Stomach smooth muscle (tissue), 2 donors: ENCODE measurements at regions not wholly inside any gene's neighbourhood (a gene's known extent, or its start where the extent isn't known, plus 50 kb on each side); places are given as distances from the start of the nearest gene placed in this dataset.
"Not testable (repeated sequence)": the region's sequence is repeated elsewhere in the genome, so short reads cannot be mapped to it uniquely, and the experiment has no call there.

ENCODE experiments used
- H3K27ac ChIP-seq: one replicate; pipeline ENCODE4 v1.7.0; 2013; ENCODE audit warnings: mild to moderate bottlenecking, low read length, inconsistent platforms
- H3K27me3 ChIP-seq, 2 donors: one replicate each; pipeline ENCODE4 v1.7.0; 2013; ENCODE audit warnings: low read length in 2 of 2; ENCODE audit not compliant: insufficient read depth in 2 of 2, control insufficient read depth in 1 of 2
- H3K36me3 ChIP-seq, 2 donors: one replicate each; pipeline ENCODE4 v1.7.0; 2013; ENCODE audit warnings: low read length in 2 of 2; ENCODE audit not compliant: control insufficient read depth in 2 of 2, insufficient read depth in 2 of 2
- H3K4me1 ChIP-seq: one replicate; pipeline ENCODE4 v1.7.0; 2013; ENCODE audit warnings: low read length; ENCODE audit not compliant: control insufficient read depth, insufficient read depth
- H3K4me3 ChIP-seq, 2 donors: one replicate each; pipeline ENCODE4 v1.7.0; 2013; ENCODE audit warnings: low read length in 2 of 2
- H3K9ac ChIP-seq, 2 donors: one replicate each; pipeline ENCODE4 v1.7.0; 2013; ENCODE audit warnings: low read length in 2 of 2, mild to moderate bottlenecking in 1 of 2
- H3K9me3 ChIP-seq, 2 donors: one replicate each; pipeline ENCODE4 v1.7.0; 2013; ENCODE audit warnings: low read length in 2 of 2; ENCODE audit not compliant: control insufficient read depth in 2 of 2
- donor health status: healthy.
- donor health status: Pancreatic carcinoma.

- H3K4me1 ChIP-seq = no peaks in the 10 kb centered on the region
- H3K4me3 ChIP-seq = no peak overlapping the region
- H3K9ac ChIP-seq = no peak overlapping the region
- no peaks in the 10 kb centered on the region for H3K27me3 ChIP-seq
- H3K9me3 ChIP-seq = no peaks in the 10 kb centered on the region
- no peak overlapping the region for H3K27ac ChIP-seq
- H3K36me3 ChIP-seq = no peaks in the 10 kb centered on the region
These were observed 167.3 kb downstream of the MAIP1 start for GRCh38 chr2:200122683-200123082.

- H3K4me3 ChIP-seq, H3K4me1 ChIP-seq, H3K9ac ChIP-seq, H3K27ac ChIP-seq, H3K36me3 ChIP-seq, H3K27me3 ChIP-seq, H3K9me3 ChIP-seq: not testable (repeated sequence)
These were observed 169.4 kb downstream of the MAIP1 start for GRCh38 chr2:200124665-200125368.

- no peaks in the 10 kb centered on the region for H3K9me3 ChIP-seq
- no peak overlapping the region for H3K9ac ChIP-seq
- H3K36me3 ChIP-seq = no peaks in the 10 kb centered on the region
- no peaks in the 10 kb centered on the region for H3K4me1 ChIP-seq
- no peak overlapping the region for H3K27ac ChIP-seq
- no peaks in the 10 kb centered on the region for H3K27me3 ChIP-seq
- H3K4me3 ChIP-seq = no peak overlapping the region
These were observed 170.3 kb downstream of the MAIP1 start for GRCh38 chr2:200125444-200126284.

- not testable (repeated sequence) for H3K9me3 ChIP-seq, H3K4me1 ChIP-seq, H3K36me3 ChIP-seq, H3K27ac ChIP-seq, H3K9ac ChIP-seq, H3K27me3 ChIP-seq, H3K4me3 ChIP-seq
These were observed 170.9 kb downstream of the MAIP1 start for GRCh38 chr2:200126285-200126670.

DNA sequence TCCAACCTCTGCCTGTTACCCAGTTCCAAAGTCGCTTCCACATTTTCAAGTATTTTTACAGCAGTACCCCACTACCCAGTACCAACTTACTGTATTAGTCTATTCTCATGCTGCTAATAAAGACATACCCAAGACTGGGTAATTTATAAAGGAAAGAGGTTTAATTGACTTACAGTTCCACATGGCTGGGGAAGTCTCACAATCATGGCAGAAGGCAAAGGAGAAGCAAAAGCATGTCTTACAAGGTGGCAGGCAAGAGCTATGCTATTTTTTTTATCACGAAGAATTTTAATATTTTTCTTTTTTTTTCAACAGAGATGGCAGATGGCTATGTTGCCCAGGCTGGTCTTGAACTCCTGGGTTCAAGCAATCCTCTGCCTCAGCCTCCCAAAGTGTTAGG is 171.3 kb downstream of the MAIP1 start:
- not testable (repeated sequence) for H3K36me3 ChIP-seq, H3K4me1 ChIP-seq, H3K27ac ChIP-seq, H3K4me3 ChIP-seq, H3K27me3 ChIP-seq, H3K9ac ChIP-seq, H3K9me3 ChIP-seq

GRCh38 chr2:200127848-200128247 is 172.5 kb downstream of the MAIP1 start:
- H3K4me3 ChIP-seq = no peak overlapping the region
- no peaks in the 10 kb centered on the region for H3K36me3 ChIP-seq
- H3K27ac ChIP-seq = no peak overlapping the region
- H3K4me1 ChIP-seq = no peaks in the 10 kb centered on the region
- no peak overlapping the region for H3K9ac ChIP-seq
- H3K9me3 ChIP-seq = no peaks in the 10 kb centered on the region
- no peaks in the 10 kb centered on the region for H3K27me3 ChIP-seq

GRCh38 chr2:200128296-200128695 is 172.9 kb downstream of the MAIP1 start:
- Histone ChIP-seq H3K4me1 (no peaks in the 10 kb centered on the region), H3K4me3 (no peak overlapping the region), H3K27me3 (no peaks in the 10 kb centered on the region), H3K9ac (no peak overlapping the region), H3K9me3 (no peaks in the 10 kb centered on the region), H3K36me3 (no peaks in the 10 kb centered on the region), H3K27ac (no peak overlapping the region)

DNA sequence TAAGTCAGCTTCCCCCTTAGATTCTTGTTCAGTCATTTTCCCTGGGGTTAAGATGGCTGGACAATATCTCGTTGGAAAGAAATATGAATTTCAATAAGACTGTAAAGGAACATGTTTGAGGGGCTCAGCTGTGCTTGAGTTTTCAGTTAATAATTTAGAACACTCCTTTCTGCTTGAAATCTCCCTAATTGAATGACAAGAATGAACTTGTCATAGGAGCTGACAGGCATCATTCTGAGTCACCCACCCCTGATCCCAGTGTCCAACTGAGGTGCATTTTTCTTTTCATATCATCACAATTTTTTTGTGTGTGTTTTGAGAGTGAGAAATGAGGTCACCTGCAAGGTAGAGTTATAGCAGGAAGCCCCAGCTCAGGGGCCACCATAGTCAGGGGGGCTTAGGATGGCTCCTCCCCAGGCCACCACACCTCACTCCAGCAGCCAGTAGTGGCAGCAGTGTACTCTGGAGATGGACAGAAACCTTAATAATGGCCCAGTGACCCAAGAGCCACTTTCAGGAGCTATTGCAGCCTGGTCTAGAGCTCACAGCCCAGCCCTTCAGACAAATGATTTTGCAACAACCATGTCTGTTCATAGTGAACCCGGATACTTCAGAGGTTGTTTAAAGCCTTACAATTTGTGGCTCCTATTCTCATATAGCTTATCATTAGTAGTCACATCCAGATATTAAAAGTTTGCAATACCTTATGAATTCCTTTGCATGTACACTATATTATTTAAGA is 174.5 kb downstream of the MAIP1 start:
- no peaks in the 10 kb centered on the region for H3K4me1 ChIP-seq
- H3K9ac ChIP-seq = no peak overlapping the region
- no peaks in the 10 kb centered on the region for H3K36me3 ChIP-seq
- H3K27me3 ChIP-seq = no peaks in the 10 kb centered on the region
- no peaks in the 10 kb centered on the region for H3K9me3 ChIP-seq
- H3K4me3 ChIP-seq = no peak overlapping the region
- H3K27ac ChIP-seq = no peak overlapping the region

GRCh38 chr2:200130762-200131166 is 175.4 kb downstream of the MAIP1 start:
- no peak overlapping the region for H3K27ac ChIP-seq
- no peaks in the 10 kb centered on the region for H3K4me1 ChIP-seq
- H3K36me3 ChIP-seq = no peaks in the 10 kb centered on the region
- no peak overlapping the region for H3K4me3 ChIP-seq
- no peak overlapping the region for H3K9ac ChIP-seq
- H3K9me3 ChIP-seq = no peaks in the 10 kb centered on the region
- no peaks in the 10 kb centered on the region for H3K27me3 ChIP-seq

GRCh38 chr2:200131307-200131706 is 175.2 kb upstream of the SPATS2L start:
- no peaks in the 10 kb centered on the region for H3K4me1 ChIP-seq
- H3K9ac ChIP-seq = no peak overlapping the region
- no peaks in the 10 kb centered on the region for H3K27me3 ChIP-seq
- H3K9me3 ChIP-seq = no peaks in the 10 kb centered on the region
- H3K4me3 ChIP-seq = no peak overlapping the region
- H3K27ac ChIP-seq = no peak overlapping the region
- no peaks in the 10 kb centered on the region for H3K36me3 ChIP-seq
